GM12878 (cell line): ENCODE measurements at regions not wholly inside any gene's neighbourhood (a gene's known extent, or its start where the extent isn't known, plus 50 kb on each side); places are given as distances from the start of the nearest gene placed in this dataset.
"Not testable (repeated sequence)": the region's sequence is repeated elsewhere in the genome, so short reads cannot be mapped to it uniquely, and the experiment has no call there.

ENCODE experiments used
- ATAC-seq: fragments of 200-7000 bp; cut with Tn5 transposase; 3 replicates; pipeline ENCODE4 v1.9.1; 2020; ENCODE audit warnings: mild to moderate bottlenecking, moderate library complexity
- BruUV-seq: library from RNA; stranded (reverse); fragments of 400-500 nt; replicated peaks from 2 replicates; lab custom pipeline; 2021; lab: Mats Ljungman, UMichigan
- CTCF ChIA-PET: fragments of 300-600 bp; sonication (Branson Sonifier 250); formaldehyde crosslinking; extraction: SDS; loops from one replicate; lab custom pipeline; 2021; ENCODE audit warnings: inconsistent platforms; lab: Yijun Ruan, JAX
- POLR2A ChIA-PET: fragments of 350-600 bp; formaldehyde crosslinking; extraction: SDS; loops from one replicate; lab custom pipeline; 2021; ENCODE audit warnings: inconsistent platforms; lab: Charles Lee
- RAD21 ChIA-PET: fragments of 300-600 bp; sonication (Branson Sonifier 250); formaldehyde crosslinking; loops from one replicate; lab custom pipeline; 2023; ENCODE audit warnings: antibody characterized with exemption; ENCODE audit not compliant: unreplicated experiment; lab: Charles Lee
- SMC1A ChIA-PET: fragments of 300-600 bp; sonication (Branson Sonifier 250); formaldehyde crosslinking; loops from one replicate; lab custom pipeline; 2023; ENCODE audit not compliant: unreplicated experiment, uncharacterized antibody; lab: Charles Lee
- DNase-seq: peaks from one replicate; pipeline ENCODE4 v3.0.0-alpha.2; 2011; ENCODE audit warnings: low read depth, low spot score
- FAIRE-seq: peaks from 3 replicates; lab custom pipeline; 2011; peaks lifted over from hg19 to GRCh38; lab: Jason Lieb, UNC
- H2AFZ ChIP-seq: 2 replicates; pipeline ENCODE4 v1.6.0; 2011; ENCODE audit warnings: low read depth, low read length, control low read depth; ENCODE audit not compliant: control insufficient read depth
- H3K27ac ChIP-seq: 2 replicates; pipeline ENCODE4 v1.5.1; 2011; ENCODE audit warnings: control low read depth; ENCODE audit not compliant: control insufficient read depth, insufficient read depth
- H3K27me3 ChIP-seq, 2 experiments: replicated peaks in 1 of 2; 2 replicates each; pipeline versions ENCODE4 v1.6.0 to v1.6.1; 2011; ENCODE audit warnings: low read length in 1 of 2; ENCODE audit not compliant: control insufficient read depth in 2 of 2, insufficient read depth in 2 of 2
- H3K36me3 ChIP-seq, 2 experiments: 2 replicates each; pipeline ENCODE4 v1.5.1; 2011; ENCODE audit warnings: low read length in 1 of 2; ENCODE audit not compliant: control insufficient read depth in 2 of 2, insufficient read depth in 2 of 2
- H3K4me1 ChIP-seq: 2 replicates; pipeline ENCODE4 v1.6.1; 2011; ENCODE audit warnings: mild to moderate bottlenecking, low read length, moderate library complexity, mixed read lengths; ENCODE audit not compliant: control insufficient read depth, insufficient read depth
- H3K4me2 ChIP-seq: 2 replicates; pipeline ENCODE4 v1.6.0; 2011; ENCODE audit warnings: control low read depth; ENCODE audit not compliant: control insufficient read depth, insufficient read depth
- H3K4me3 ChIP-seq: fragments of 200-600 bp; sonication (generic); 2 replicates; pipeline ENCODE4 v1.5.1; 2016
- H3K79me2 ChIP-seq: 2 replicates; pipeline ENCODE4 v1.6.0; 2011; ENCODE audit warnings: low read length; ENCODE audit not compliant: control insufficient read depth, insufficient read depth
- H3K9ac ChIP-seq: 2 replicates; pipeline ENCODE4 v1.8.0; 2011; ENCODE audit warnings: low read length, control low read depth, mixed read lengths; ENCODE audit not compliant: control insufficient read depth, insufficient read depth
- H3K9me3 ChIP-seq: replicated peaks from 3 replicates; pipeline ENCODE4 v1.5.1; 2011; ENCODE audit warnings: mild to moderate bottlenecking, low read length; ENCODE audit not compliant: control insufficient read depth, insufficient read depth
- H4K20me1 ChIP-seq: 2 replicates; pipeline ENCODE4 v1.6.0; 2011; ENCODE audit not compliant: control insufficient read depth, insufficient read depth
- CBFB ChIP-seq: IDR thresholded peaks from 2 replicates; pipeline ENCODE4 v1.6.1; 2016; ENCODE audit warnings: antibody characterized with exemption, low read depth
- CBX3 ChIP-seq: fragments of 200-600 bp; sonication (generic); IDR thresholded peaks from 2 replicates; pipeline ENCODE4 v1.6.1; 2016; ENCODE audit warnings: low read depth, borderline replicate concordance
- CHD4 ChIP-seq: fragments of 200-600 bp; sonication (generic); IDR thresholded peaks from 2 replicates; pipeline ENCODE4 v1.6.1; 2016; ENCODE audit warnings: mild to moderate bottlenecking
- EED ChIP-seq: sonication (generic); IDR thresholded peaks from 2 replicates; pipeline ENCODE4 v1.6.1; 2016; ENCODE audit warnings: antibody characterized with exemption, low read depth
- EP300 ChIP-seq, 2 experiments: fragments of 150-350 bp in 1 of 2; IDR thresholded peaks; 2 replicates each; pipeline ENCODE4 v1.6.1; 2011 to 2012; ENCODE audit warnings: low read depth in 2 of 2, low read length in 2 of 2, borderline replicate concordance in 1 of 2, improper control_type of control experiment in 1 of 2, inconsistent platforms in 1 of 2; ENCODE audit not compliant: control insufficient read depth in 1 of 2
- FOXM1 ChIP-seq: IDR thresholded peaks from 2 replicates; pipeline ENCODE4 v1.6.1; 2012; ENCODE audit warnings: low read depth, mild to moderate bottlenecking, inconsistent platforms, low read length, moderate library complexity
- NBN ChIP-seq: fragments of 450-650 bp; IDR thresholded peaks from 2 replicates; pipeline ENCODE4 v1.6.1; 2016
- NFIC ChIP-seq: IDR thresholded peaks from 2 replicates; pipeline ENCODE4 v1.6.1; 2012; ENCODE audit warnings: low read depth, mild to moderate bottlenecking, inconsistent platforms, low read length, moderate library complexity
- NR2C1 ChIP-seq: fragments of 450-650 bp; IDR thresholded peaks from 2 replicates; pipeline ENCODE4 v1.6.1; 2017; ENCODE audit warnings: antibody characterized with exemption, mild to moderate bottlenecking, moderate library complexity
- POLR2AphosphoS2 ChIP-seq: IDR thresholded peaks from 2 replicates; pipeline ENCODE4 v1.6.1; 2011; ENCODE audit warnings: low read depth, mild to moderate bottlenecking, low read length, improper control_type of control experiment, moderate library complexity
- RAD51 ChIP-seq: fragments of 450-650 bp; IDR thresholded peaks from 2 replicates; pipeline ENCODE4 v1.6.1; 2016; ENCODE audit warnings: moderate library complexity, mild to moderate bottlenecking, inconsistent platforms
- RELA ChIP-seq: fragments of 450-650 bp; IDR thresholded peaks from 2 replicates; pipeline ENCODE4 v1.8.0; 2014; ENCODE audit warnings: borderline replicate concordance; ENCODE audit not compliant: partially characterized antibody
- RFX5 ChIP-seq: IDR thresholded peaks from 2 replicates; pipeline ENCODE4 v1.6.1; 2011; ENCODE audit warnings: low read depth, low read length, improper control_type of control experiment
- TCF3 ChIP-seq: IDR thresholded peaks from 2 replicates; pipeline ENCODE4 v1.6.1; 2012; ENCODE audit warnings: low read depth, mild to moderate bottlenecking, low read length, borderline replicate concordance; ENCODE audit not compliant: insufficient read depth
- ZNF24 ChIP-seq: fragments of 450-650 bp; IDR thresholded peaks from 2 replicates; pipeline ENCODE4 v1.6.1; 2017; ENCODE audit warnings: antibody characterized with exemption, mild to moderate bottlenecking
- WGBS: methylation state at CpG from one replicate; pipeline ENCODE4 v1.1.6; 2016; ENCODE audit warnings: low lambda C conversion rate; ENCODE audit not compliant: insufficient replicate concordance, insufficient coverage; ENCODE audit errors: missing lambda C conversion rate; 5-methylcytosine and 5-hydroxymethylcytosine counted together
- in situ Hi-C: fragments of 300-500 bp; cut with MboI; formaldehyde crosslinking; loops from 9 replicates; pipeline ENCODE4 v1.14.3; 2018; ENCODE audit warnings: mixed read lengths
- intact Hi-C: fragments of 100-400 bp; cut with micrococcal nuclease; formaldehyde crosslinking; loops from one replicate; pipeline ENCODE4 v1.14.2; 2022; ENCODE audit not compliant: unreplicated experiment
- TF ChIP-seq, protein P1 (sequence below): IDR thresholded peaks from 2 replicates; pipeline ENCODE4 v1.6.1; 2011; ENCODE audit warnings: mild to moderate bottlenecking, low read depth, low read length, moderate library complexity; ENCODE audit not compliant: insufficient replicate concordance
- TF ChIP-seq, protein P2 (sequence below): fragments of 450-650 bp; IDR thresholded peaks from 2 replicates; pipeline ENCODE4 v1.6.1; 2017; ENCODE audit warnings: low read depth, mild to moderate bottlenecking, moderate library complexity

DNA sequence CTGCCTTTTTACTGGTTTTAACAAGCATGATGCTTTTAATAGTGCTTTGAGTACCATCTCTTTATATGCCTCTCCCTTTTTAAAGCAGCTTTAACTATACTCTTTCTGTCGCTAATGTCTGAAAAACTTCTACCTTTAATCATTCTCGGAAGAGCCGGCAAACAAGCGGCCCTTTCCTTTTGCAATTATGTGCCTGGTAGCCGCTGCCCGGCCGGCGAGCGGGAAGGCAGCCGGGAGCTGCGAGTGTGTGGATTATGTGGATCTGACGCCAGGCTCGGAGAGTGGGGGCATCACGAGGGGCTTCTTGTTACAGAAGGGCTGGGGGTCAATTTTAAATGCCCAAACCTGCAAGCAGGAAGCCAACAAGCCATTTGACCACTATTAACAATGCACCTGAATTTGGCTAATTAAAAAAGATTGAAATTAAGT is 120.9 kb downstream of the BUB3 start (continued):
- TF ChIP-seq RAD51 (no peak), NFIC (no peak), RELA (no peak), CBX3 (no peak), NR2C1 (no peak), RFX5 (no peak), EED (no peak), NBN (no peak)
- TF ChIP-seq, protein P1, sequence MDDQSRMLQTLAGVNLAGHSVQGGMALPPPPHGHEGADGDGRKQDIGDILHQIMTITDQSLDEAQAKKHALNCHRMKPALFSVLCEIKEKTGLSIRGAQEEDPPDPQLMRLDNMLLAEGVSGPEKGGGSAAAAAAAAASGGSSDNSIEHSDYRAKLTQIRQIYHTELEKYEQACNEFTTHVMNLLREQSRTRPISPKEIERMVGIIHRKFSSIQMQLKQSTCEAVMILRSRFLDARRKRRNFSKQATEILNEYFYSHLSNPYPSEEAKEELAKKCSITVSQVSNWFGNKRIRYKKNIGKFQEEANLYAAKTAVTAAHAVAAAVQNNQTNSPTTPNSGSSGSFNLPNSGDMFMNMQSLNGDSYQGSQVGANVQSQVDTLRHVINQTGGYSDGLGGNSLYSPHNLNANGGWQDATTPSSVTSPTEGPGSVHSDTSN: no peak
- TF ChIP-seq, all 136 proteins: peak for 0

DNA sequence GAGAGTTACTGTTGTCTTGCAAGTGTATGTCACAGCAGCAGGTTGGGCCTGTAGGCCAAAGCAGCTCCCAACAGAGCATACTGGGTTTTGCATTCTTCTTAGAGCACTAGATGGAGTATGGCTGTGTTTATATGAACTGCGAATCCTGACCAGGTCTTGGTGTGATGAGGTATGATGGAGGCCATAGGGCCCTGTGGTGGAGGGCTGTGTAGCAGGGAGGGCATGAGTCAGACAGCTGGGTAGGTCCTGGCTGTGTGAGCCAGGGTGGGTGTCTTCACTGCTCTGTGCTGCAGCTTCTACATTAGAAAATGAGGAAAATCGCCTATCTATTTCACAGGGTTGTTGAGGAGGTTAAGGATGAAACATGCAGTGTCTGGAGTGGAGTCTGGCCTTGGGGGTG is 124.2 kb downstream of the BUB3 start:
- no TSS peak for BruUV-seq
- Histone ChIP-seq H3K9ac (no peak overlapping the region), H2AFZ (no peak overlapping the region), H3K27ac (no peak overlapping the region), H3K79me2 (no peaks in the 10 kb centered on the region)
- intact Hi-C loops: no loop called here
- POLR2A ChIA-PET: no interaction called here
- no peak for TF ChIP-seq CBFB
- no peak for TF ChIP-seq CHD4
- no peak for TF ChIP-seq EP300 (IDR thresholded peaks at IDR 0.05; ENCODE audit: borderline replicate concordance in 1 of 2, control insufficient read depth in 1 of 2, low read depth in 2 of 2, low read length in 2 of 2)
- no peak for TF ChIP-seq POLR2AphosphoS2
- no peak for TF ChIP-seq ZNF24
- TF ChIP-seq FOXM1: no peak
- TF ChIP-seq, protein P2, sequence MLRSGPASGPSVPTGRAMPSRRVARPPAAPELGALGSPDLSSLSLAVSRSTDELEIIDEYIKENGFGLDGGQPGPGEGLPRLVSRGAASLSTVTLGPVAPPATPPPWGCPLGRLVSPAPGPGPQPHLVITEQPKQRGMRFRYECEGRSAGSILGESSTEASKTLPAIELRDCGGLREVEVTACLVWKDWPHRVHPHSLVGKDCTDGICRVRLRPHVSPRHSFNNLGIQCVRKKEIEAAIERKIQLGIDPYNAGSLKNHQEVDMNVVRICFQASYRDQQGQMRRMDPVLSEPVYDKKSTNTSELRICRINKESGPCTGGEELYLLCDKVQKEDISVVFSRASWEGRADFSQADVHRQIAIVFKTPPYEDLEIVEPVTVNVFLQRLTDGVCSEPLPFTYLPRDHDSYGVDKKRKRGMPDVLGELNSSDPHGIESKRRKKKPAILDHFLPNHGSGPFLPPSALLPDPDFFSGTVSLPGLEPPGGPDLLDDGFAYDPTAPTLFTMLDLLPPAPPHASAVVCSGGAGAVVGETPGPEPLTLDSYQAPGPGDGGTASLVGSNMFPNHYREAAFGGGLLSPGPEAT: no peak
- no peak for TF ChIP-seq TCF3
- TF ChIP-seq, all 136 proteins: peak for 0
- no peak for ATAC-seq
- SMC1A ChIA-PET: no interaction called here
- CTCF ChIA-PET: no interaction called here
- RAD21 ChIA-PET: no interaction called here
- Histone ChIP-seq H3K27me3 (no peaks in the 10 kb centered on the region), H3K36me3 (no peaks in the 10 kb centered on the region), H3K4me3 (no peak overlapping the region), H3K4me2 (no peak overlapping the region), H3K9me3 (no peaks in the 10 kb centered on the region; the same call in 2 of the 3 replicates), H3K4me1 (no peaks in the 10 kb centered on the region), H4K20me1 (no peaks in the 10 kb centered on the region)
- DNase-seq: no peak
- FAIRE-seq: no peak
- WGBS: 97% methylated on average over 2 of the region's 2 CpGs
- in situ Hi-C loops: no loop called here

DNA sequence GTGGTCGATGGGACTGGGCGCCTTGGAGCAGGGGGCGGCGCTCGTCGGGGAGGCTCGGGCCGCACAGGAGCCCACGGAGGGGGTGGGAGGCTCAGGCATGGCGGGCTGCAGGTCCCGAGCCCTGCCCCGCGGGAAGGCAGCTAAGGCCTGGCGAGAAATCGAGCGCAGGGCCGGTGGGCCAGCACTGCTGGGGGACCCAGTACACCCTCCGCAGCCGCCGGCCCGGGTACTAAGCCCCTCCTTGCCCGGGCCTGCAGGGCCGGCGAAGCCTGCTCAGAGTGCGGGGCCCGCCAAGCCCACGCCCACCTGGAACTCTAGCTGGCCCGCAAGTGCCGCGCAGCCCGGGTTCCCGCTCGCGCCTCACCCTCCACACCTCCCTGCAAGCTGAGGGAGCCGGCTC is 129.2 kb downstream of the BUB3 start:
- H3K9ac ChIP-seq, H2AFZ ChIP-seq, H3K36me3 ChIP-seq, H3K4me3 ChIP-seq, DNase-seq, H3K4me1 ChIP-seq, H3K4me2 ChIP-seq, RAD21 ChIA-PET, H3K79me2 ChIP-seq, H3K27ac ChIP-seq, H3K27me3 ChIP-seq, H4K20me1 ChIP-seq, ATAC-seq, H3K9me3 ChIP-seq, intact Hi-C loops, FAIRE-seq, POLR2A ChIA-PET, BruUV-seq, in situ Hi-C loops: not testable (repeated sequence)
- SMC1A ChIA-PET: interaction anchor here (0.6 kb wide), 1 partner anchor 681 kb away, joined by 3 read pairs; no protein-coding TSS in a partner anchor
- CTCF ChIA-PET: interaction anchor here (1.1 kb wide), 1 partner anchor 97 kb away, joined by 3 read pairs; no protein-coding TSS in a partner anchor
- WGBS: 95% methylated on average over 35 of the region's 35 CpGs
